ENCODE measurements at regions not wholly inside any gene's neighbourhood (a gene's known extent, or its start where the extent isn't known, plus 50 kb on each side); places are given as distances from the start of the nearest gene placed in this dataset.
"Not testable (repeated sequence)": the region's sequence is repeated elsewhere in the genome, so short reads cannot be mapped to it uniquely, and the experiment has no call there.

GRCh38 chr1:234949528-234949927, 179.1 kb downstream of the TOMM20 start:
- TF ChIP-seq CTCF (IDR thresholded peaks at IDR 0.05; ENCODE audit: insufficient read depth, low read length); POLR2AphosphoS5 (IDR thresholded peaks at IDR 0.05; ENCODE audit: low read depth): not testable (repeated sequence)

All from HL-60 (cell line).